Sigmoid colon (tissue), 6 donors: ENCODE measurements at regions not wholly inside any gene's neighbourhood (a gene's known extent, or its start where the extent isn't known, plus 50 kb on each side); places are given as distances from the start of the nearest gene placed in this dataset.

Experiments
- DNase-seq: peaks from one replicate; pipeline ENCODE4 v3.0.0-alpha.2; 2019
- H3K27ac ChIP-seq, 4 donors: fragments of 200-600 bp; sonication (generic); one replicate each; pipeline ENCODE4 v1.5.1; 2016 to 2019; ENCODE audit warnings: mild to moderate bottlenecking in 1 of 4
- H3K27me3 ChIP-seq, 3 donors: fragments of 200-600 bp; sonication (generic); one replicate each; pipeline ENCODE4 v1.5.1; 2019; ENCODE audit warnings: mild to moderate bottlenecking in 1 of 3
- H3K36me3 ChIP-seq, 4 donors: fragments of 200-600 bp; sonication (generic); one replicate each; pipeline ENCODE4 v1.5.1; 2016 to 2019
- H3K4me1 ChIP-seq, 4 donors: fragments of 200-600 bp; sonication (generic); one replicate each; pipeline ENCODE4 v1.5.1; 2017 to 2019
- H3K4me3 ChIP-seq, 4 donors: fragments of 200-600 bp; sonication (generic); one replicate each; pipeline ENCODE4 v1.5.1; 2017 to 2019; ENCODE audit warnings: mild to moderate bottlenecking in 2 of 4, moderate library complexity in 1 of 4
- H3K9me3 ChIP-seq, 4 donors: fragments of 200-600 bp in 3 of 4; sonication (generic) in 3 of 4; one replicate each; pipeline versions ENCODE4 v1.5.1 to v1.6.1; 2013 to 2019
- EP300 ChIP-seq, 4 donors: sonication (generic); formaldehyde crosslinking; IDR thresholded peaks; one replicate each; pipeline ENCODE4 v1.6.1; 2017; ENCODE audit warnings: antibody characterized with exemption in 4 of 4
- POLR2A ChIP-seq, 2 donors: fragments of 450-650 bp; IDR thresholded peaks; one replicate each; pipeline ENCODE4 v1.6.1; 2016; ENCODE audit warnings: antibody characterized with exemption in 2 of 2, mild to moderate bottlenecking in 2 of 2, moderate library complexity in 2 of 2
- POLR2AphosphoS5 ChIP-seq, 4 donors: sonication (generic); formaldehyde crosslinking; IDR thresholded peaks; one replicate each; pipeline ENCODE4 v1.6.1; 2017; ENCODE audit warnings: antibody characterized with exemption in 4 of 4
- WGBS, 2 donors: extraction: QIAGEN DNeasy Blood & Tissue Kit; methylation state at CpG; one replicate each; pipeline ENCODE4 v1.1.7; 2013; 5-methylcytosine and 5-hydroxymethylcytosine counted together
- intact Hi-C: fragments of 100-400 bp; cut with DNase I; formaldehyde crosslinking; loops from one replicate; pipeline ENCODE4 v1.15.1; 2023
- TF ChIP-seq, protein P1 (sequence below), 4 experiments: fragments of 450-650 bp in 3 of 4; fragments of 200-600 bp in 1 of 4; IDR thresholded peaks; one replicate each; pipeline ENCODE4 v1.5.1; 2016 to 2019; ENCODE audit warnings: antibody characterized with exemption in 4 of 4, mild to moderate bottlenecking in 3 of 4, moderate library complexity in 2 of 4
- donor health status: healthy with polysubstance abuse.
- donor health status: healthy.

GRCh38 chr2:207300817-207301216 is 135.1 kb upstream of the KLF7 start:
- Histone ChIP-seq H3K4me1 (peaks cover 0 to 3% (median 0%) of the 10 kb centered on the region in 4 donors), H3K27me3 (no peaks in the 10 kb centered on the region), H3K36me3 (no peaks in the 10 kb centered on the region), H3K9me3 (no peaks in the 10 kb centered on the region), H3K27ac (no peak overlapping the region), H3K4me3 (no peak overlapping the region)
- no peak for DNase-seq
- 98 to 100% methylated on average over 1 of the region's 1 CpG for WGBS, 2 donors
- TF ChIP-seq, protein P1, sequence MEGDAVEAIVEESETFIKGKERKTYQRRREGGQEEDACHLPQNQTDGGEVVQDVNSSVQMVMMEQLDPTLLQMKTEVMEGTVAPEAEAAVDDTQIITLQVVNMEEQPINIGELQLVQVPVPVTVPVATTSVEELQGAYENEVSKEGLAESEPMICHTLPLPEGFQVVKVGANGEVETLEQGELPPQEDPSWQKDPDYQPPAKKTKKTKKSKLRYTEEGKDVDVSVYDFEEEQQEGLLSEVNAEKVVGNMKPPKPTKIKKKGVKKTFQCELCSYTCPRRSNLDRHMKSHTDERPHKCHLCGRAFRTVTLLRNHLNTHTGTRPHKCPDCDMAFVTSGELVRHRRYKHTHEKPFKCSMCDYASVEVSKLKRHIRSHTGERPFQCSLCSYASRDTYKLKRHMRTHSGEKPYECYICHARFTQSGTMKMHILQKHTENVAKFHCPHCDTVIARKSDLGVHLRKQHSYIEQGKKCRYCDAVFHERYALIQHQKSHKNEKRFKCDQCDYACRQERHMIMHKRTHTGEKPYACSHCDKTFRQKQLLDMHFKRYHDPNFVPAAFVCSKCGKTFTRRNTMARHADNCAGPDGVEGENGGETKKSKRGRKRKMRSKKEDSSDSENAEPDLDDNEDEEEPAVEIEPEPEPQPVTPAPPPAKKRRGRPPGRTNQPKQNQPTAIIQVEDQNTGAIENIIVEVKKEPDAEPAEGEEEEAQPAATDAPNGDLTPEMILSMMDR (IDR thresholded peaks at IDR 0.05): no peak
- TF ChIP-seq EP300 (IDR thresholded peaks at IDR 0.05) (no peak), POLR2A (IDR thresholded peaks at IDR 0.05) (no peak), POLR2AphosphoS5 (IDR thresholded peaks at IDR 0.05) (no peak)
- intact Hi-C loops: no loop called here

DNA sequence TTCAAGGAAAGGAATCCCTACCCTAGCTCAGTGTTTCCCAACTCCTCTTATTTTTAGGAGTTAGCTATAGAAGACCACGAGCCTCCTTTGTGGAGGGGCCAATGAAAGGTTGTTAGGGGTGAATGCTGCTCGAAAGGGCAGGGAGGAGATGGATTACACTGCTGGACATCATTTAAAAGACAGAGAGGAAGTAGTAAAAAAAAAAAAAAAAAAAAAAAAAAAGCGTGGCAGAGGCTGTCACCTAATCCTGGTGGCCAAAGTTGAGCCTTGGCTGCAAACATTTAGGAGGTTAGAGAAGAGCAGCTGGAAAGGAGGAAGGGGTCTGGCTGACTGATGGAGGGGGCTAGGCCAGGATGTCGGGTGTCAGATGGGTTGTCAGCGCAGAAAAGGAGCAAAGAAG is 139.0 kb upstream of the KLF7 start:
- no peak for TF ChIP-seq POLR2A (IDR thresholded peaks at IDR 0.05)
- TF ChIP-seq, protein P1 (IDR thresholded peaks at IDR 0.05): no peak
- TF ChIP-seq POLR2AphosphoS5 (IDR thresholded peaks at IDR 0.05): no peak
- TF ChIP-seq EP300 (IDR thresholded peaks at IDR 0.05): no peak
- Histone ChIP-seq H3K27me3 (no peaks in the 10 kb centered on the region), H3K9me3 (no peaks in the 10 kb centered on the region), H3K36me3 (no peaks in the 10 kb centered on the region), H3K27ac (no peak overlapping the region), H3K4me1 (peaks cover 0 to 1% (median 0%) of the 10 kb centered on the region in 4 donors), H3K4me3 (no peak overlapping the region)
- intact Hi-C loops: no loop called here
- no peak for DNase-seq
- 65 to 72% methylated on average over 5 of the region's 5 CpGs for WGBS, 2 donors

DNA sequence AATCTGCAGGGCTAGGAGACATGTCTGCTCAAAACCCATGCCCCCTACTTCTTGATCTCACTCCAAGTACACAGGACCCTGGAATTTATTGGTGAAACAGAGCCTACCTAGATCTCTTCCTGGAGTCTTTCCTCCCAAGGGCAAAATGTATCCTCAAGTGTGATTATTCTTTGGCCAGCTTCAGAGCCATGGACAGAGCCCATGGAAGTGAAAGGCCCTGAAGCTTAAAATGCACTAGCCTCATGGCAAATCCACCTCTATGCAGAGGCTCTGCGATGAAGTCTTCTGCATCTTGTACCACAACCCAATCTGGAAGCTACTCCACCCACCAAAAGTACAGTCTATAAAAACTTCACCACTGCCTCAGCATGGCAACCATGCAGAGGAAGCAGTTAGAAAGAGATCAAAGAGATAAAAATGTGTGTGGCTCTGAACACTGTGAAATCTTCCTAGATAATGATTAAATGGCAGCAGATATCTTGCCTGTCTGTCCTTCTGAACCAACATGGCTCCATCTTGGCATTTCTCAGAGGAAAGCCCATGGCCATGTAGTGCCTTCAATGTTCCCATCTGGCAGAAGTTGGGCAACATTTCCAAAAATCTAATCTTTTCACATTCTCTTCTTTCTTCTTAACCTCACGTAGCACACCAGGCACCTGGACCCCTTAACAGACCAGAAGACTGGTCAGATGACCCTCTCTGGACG is 142.9 kb upstream of the KLF7 start:
- TF ChIP-seq EP300 (IDR thresholded peaks at IDR 0.05): no peak
- H3K9me3 ChIP-seq: no peaks in the 10 kb centered on the region
- DNase-seq: no peak
- H3K4me1 ChIP-seq: peaks cover 0 to 21% (median 11%) of the 10 kb centered on the region in 4 donors
- H3K27me3 ChIP-seq: no peaks in the 10 kb centered on the region
- 87 to 90% methylated on average over 3 of the region's 3 CpGs for WGBS, 2 donors
- H3K36me3 ChIP-seq: no peaks in the 10 kb centered on the region
- intact Hi-C loops: no loop called here
- no peak overlapping the region for H3K4me3 ChIP-seq
- no peak overlapping the region for H3K27ac ChIP-seq

GRCh38 chr2:207311316-207312005 is 145.7 kb upstream of the KLF7 start:
- peak overlapping the region in 3 of 4 donors; percentile 39 to 73 (median 58) for H3K27ac ChIP-seq
- no peaks in the 10 kb centered on the region for H3K9me3 ChIP-seq
- no peaks in the 10 kb centered on the region for H3K36me3 ChIP-seq
- H3K4me1 ChIP-seq: peaks cover 0 to 21% (median 11%) of the 10 kb centered on the region in 4 donors
- intact Hi-C loops: no loop called here
- peak; percentile 81 for DNase-seq
- WGBS, 2 donors: 56 to 75% methylated on average over 4 of the region's 4 CpGs
- TF ChIP-seq EP300 (IDR thresholded peaks at IDR 0.05) (peak in 3 of 4 donors; percentile 4 to 92 (median 42)), POLR2A (IDR thresholded peaks at IDR 0.05) (no peak), POLR2AphosphoS5 (IDR thresholded peaks at IDR 0.05) (peak; percentile 33 to 91 (median 52))
- TF ChIP-seq, protein P1 (IDR thresholded peaks at IDR 0.05): peak in 2 of 4 experiments; percentile 10 to 11
- no peak overlapping the region for H3K4me3 ChIP-seq
- H3K27me3 ChIP-seq: no peaks in the 10 kb centered on the region

DNA sequence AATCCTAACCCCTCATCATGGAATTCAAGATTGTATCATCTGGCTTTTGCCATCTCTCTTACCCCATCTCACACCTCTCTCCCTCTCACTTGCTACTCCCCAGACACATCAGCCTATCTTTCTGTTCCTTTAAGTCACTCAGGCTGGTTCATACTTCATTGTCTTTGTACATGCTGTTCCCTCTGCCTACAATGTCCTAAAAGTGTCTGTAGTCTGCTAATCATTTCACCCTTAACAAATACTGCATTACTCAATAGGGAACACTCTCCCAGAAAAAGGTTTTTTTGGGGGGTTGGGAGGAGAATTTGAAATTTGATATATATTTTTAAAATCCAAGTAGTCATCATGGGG is 146.2 kb upstream of the KLF7 start:
- H3K27ac ChIP-seq: peak overlapping the region in 2 of 4 donors; percentile 31 to 73
- H3K9me3 ChIP-seq: no peaks in the 10 kb centered on the region

More for the DNA sequence above, 146.2 kb upstream of the KLF7 start:
- Histone ChIP-seq H3K4me3 (no peak overlapping the region), H3K4me1 (peaks cover 0 to 21% (median 11%) of the 10 kb centered on the region in 4 donors), H3K36me3 (no peaks in the 10 kb centered on the region), H3K27me3 (no peaks in the 10 kb centered on the region)
- TF ChIP-seq EP300 (IDR thresholded peaks at IDR 0.05) (no peak), POLR2AphosphoS5 (IDR thresholded peaks at IDR 0.05) (no peak), POLR2A (IDR thresholded peaks at IDR 0.05) (no peak)
- TF ChIP-seq, protein P1 (IDR thresholded peaks at IDR 0.05): no peak
- intact Hi-C loops: no loop called here
- DNase-seq: no peak
